ENCODE measurements at regions not wholly inside any gene's neighbourhood (a gene's known extent, or its start where the extent isn't known, plus 50 kb on each side); places are given as distances from the start of the nearest gene placed in this dataset.

DNA sequence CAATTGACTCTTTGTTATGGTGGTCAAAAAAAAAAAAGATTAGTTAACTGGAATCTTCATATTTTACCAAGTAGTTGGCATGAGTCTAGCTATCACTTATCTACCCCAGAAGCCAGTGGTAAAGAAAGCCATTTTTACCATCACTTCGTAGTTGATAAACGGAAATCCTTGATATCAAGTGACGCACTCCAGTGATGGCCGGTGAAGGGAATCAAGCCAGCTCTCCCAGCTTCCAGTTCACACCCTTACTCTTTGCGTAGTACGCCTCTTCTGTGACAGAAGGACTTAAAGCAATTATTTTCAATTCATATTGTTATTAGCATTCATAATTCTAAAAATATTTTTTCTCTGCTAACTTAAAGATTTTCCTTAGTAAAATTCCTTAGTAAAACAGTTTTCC is 447.9 kb downstream of the GPATCH2 start:
- TF ChIP-seq CTCF (IDR thresholded peaks at IDR 0.05) (no peak), POLR2A (IDR thresholded peaks at IDR 0.05) (no peak)
